DMS153 treated with DMSO at 0.1 percent for 48 hours (cell line): ENCODE measurements at regions not wholly inside any gene's neighbourhood (a gene's known extent, or its start where the extent isn't known, plus 50 kb on each side); places are given as distances from the start of the nearest gene placed in this dataset.

Source experiments
- DNase-seq: peaks from one replicate; lab custom pipeline; 2025; ENCODE audit not compliant: unreplicated experiment; lab: John Stamatoyannopoulos, UW

DNA sequence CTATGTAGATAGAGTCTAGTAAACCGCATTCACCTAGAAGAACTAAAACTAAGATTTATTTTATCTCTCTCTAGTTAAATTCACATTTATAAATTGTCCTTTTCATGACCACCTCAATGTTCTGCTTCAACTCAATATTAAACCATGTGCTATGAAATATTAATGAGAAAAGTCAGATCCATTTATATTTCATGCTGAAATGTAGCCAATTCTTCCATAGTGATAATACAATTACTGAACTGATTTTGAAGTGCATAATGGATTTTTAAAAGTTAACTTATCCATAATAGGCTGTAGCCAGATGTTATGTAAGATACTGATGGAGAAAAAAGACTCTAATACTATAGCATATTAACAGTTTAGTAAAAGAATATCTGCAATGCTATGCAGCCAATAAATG is 479.7 kb upstream of the PCDH15 start:
- DNase-seq = no peak

- DNase-seq = no peak
Measured at GRCh38 chr10:55277549-55277948, 476.5 kb upstream of the PCDH15 start.

DNA sequence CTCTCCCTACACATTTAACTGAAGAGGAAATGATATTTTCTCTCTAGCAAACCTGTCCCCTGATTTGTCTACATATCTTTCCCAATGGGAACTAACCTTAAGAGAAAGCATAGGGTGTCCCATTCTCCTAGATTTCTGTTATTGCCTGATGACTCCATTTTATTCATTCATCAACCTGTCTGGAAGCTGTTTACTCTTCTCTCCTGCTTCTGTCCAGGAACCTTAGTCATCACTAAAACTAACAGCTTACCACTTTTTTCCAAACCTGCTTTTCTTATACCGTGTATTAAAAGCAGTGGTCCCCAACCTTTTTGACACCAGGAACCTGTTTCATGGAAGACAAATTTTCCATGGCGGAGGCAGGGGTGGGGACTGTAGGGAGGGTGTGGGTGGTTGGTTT is 473.3 kb upstream of the PCDH15 start:
- DNase-seq = no peak

- DNase-seq = no peak
Measured at GRCh38 chr10:55273946-55274345, 472.9 kb upstream of the PCDH15 start.

DNA sequence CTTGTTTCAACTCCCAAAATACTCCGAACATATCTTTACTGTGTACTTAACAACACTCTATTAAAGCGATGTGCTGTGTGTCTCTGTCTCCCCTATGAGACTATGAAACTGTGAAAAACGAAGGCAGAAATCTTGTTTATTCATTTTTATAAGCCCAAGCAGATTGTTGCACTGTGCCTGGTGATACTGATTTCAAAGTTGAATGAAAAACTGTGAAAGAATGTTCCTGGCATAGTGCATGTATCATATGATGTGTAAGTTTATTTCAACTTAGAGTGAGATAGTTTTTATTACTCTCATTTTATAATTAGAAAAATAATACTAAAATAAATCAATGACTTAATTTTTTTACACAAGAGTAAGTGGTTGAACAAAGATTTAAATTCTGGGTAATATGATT is 471.9 kb upstream of the PCDH15 start:
- DNase-seq = no peak

DNA sequence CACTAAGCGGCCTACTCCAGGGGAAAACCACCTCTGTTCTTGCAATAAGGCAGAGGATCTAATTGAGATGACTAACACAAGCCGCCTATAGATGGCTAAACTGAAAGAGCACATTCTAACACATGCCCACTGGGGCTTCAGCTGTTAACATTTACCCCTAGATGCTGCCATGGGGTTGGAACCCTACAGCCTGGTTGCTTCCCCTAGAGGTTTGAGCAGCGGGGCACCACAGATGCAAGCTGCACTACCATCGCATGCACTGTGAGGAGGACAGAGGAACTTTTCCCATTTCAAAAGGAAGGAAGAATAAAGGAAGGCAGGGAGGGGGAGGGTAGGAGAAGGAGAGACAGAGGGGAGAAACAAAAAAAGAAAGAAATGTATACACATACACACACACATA is 465.8 kb upstream of the PCDH15 start:
- DNase-seq = no peak

- DNase-seq = no peak
Measured at GRCh38 chr10:55263327-55263726, 462.3 kb upstream of the PCDH15 start.

- DNase-seq = no peak
Measured at GRCh38 chr10:55242544-55242943, 441.5 kb upstream of the PCDH15 start.

GRCh38 chr10:55237462-55237861 is 436.4 kb upstream of the PCDH15 start:
- no peak for DNase-seq

DNA sequence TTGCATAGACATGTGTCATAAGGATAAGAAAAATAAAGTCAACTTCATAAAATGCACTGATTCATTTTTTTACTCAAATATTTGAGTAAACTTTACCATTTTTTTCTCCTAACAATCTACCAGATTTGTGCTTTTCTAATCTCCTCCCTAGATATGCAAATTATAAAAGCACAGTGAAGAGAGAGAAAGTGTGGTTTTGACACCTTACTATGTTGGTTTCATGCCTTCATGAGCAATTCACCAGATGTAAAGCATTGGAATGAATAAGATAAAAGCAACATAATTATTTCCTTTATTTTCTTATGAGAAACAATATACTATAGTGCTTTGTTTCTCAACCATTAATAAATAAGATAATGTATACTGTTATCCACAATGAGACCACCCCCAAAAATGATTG is 432.5 kb upstream of the PCDH15 start:
- no peak for DNase-seq

DNA sequence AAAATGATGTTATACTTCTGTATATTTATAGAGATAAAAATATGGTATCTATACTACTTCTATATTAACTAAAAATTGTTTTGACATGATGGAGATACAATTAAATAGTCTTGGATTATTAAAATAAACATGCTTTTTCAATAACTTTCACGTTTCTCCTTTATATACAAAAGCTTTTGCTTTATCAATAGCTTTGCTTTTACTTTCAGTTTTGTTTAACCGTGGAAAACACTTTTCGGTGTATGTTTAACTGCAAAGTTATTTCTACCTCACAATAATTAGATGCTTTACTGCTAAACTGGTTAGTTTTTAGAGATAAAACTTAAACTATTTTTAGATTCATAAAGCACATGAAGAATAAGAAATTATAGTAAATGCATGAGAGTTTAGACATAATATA is 432.1 kb upstream of the PCDH15 start:
- DNase-seq = no peak

DNA sequence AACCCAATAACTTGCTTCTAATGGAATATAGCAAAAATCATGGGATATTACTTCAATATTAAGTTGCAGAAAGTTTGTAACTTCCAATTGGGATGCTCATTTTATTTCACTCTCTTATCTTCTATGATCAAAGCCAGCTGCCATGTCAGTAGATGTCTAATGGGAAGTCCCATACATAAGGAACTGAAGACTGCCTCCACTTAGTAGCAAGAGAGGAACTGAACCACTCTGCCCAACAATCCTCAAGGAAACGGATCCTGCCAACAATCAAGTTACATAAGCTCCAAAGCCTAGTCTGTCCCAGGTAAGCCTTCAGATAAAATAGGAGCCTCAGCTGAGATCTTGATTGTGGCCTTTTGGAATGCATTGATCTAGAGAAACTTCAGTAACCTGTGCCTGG is 431.5 kb upstream of the PCDH15 start:
- no peak for DNase-seq

DNA sequence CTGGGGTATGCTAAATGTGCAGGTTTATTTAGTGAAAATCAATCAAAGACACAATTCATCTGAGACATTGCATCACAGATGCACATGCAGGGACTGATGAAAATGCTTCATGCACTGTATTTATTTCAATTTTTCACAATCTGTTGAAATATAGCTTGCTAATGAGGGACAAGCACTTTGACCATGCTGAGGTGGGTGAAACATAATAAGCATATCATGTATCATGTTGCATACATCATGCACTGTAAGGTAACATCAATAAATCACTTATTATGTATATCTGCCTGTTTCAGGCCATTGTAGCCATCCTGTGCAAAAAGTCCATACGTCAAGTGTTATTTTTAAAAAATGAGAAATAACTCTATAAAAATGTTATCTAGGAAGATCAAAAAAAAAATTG is 426.9 kb upstream of the PCDH15 start:
- no peak for DNase-seq

- no peak for DNase-seq
Measured at GRCh38 chr10:55224007-55224781, 423.2 kb upstream of the PCDH15 start.

DNA sequence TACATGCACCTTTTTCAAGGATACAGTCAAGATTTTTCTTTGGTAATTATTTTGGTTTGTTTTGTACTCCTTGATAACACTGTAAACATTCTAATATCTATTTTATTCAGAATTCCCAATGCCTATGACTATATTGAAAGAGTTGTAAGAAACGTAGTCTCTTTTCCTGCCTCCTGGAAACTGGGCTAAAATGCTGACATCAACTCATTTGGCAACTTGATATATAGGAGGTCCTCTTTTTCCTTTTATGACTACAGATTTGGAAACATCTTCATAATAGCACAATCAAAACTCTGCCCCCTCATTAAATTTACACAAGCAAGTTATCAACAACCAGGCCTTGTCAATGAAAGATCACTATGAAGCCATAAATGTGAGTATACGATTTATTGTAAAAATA is 422.3 kb upstream of the PCDH15 start:
- DNase-seq = no peak

GRCh38 chr10:55220975-55221374 is 419.9 kb upstream of the PCDH15 start:
- no peak for DNase-seq

DNA sequence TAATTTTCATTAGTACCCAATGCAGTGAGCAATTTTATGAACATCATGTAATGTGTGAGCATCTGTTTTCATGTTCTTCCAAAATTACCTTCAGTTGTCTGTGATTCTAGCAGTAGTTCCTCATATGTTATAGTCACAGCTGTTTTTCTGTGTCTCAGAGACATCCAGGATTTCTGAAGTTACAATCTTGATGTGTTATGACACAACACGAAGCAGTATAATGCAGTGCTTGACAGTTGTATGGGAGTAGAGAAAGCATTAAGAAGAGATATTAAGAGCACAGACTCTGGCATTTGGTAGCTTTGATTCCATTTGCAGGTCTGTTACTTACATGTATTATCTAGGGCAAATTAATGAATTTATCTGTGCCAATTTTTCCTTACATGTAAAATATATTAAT is 414.7 kb upstream of the PCDH15 start:
- DNase-seq = no peak

- no peak for DNase-seq
Measured at GRCh38 chr10:55214608-55215007, 413.6 kb upstream of the PCDH15 start.

- DNase-seq = no peak
Measured at GRCh38 chr10:55212051-55212450, 411.0 kb upstream of the PCDH15 start.

DNA sequence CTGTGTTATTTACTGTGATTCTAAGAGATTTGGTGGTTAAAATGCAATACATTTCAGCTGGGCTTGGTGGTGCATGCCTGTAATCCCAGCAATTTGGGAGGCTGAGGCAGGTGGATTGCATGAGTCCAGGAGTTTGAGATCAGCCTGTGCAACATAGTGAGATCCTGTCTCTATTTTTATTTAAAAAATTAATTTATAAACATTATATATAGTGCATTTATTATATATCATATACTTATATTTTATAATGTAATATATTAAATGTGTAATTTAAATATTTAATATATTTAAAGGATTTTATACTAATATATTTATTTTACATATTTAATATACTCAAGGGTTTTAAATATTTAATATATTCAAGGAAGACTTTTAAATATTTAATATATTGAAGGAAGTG is 402.8 kb upstream of the PCDH15 start:
- DNase-seq = no peak

DNA sequence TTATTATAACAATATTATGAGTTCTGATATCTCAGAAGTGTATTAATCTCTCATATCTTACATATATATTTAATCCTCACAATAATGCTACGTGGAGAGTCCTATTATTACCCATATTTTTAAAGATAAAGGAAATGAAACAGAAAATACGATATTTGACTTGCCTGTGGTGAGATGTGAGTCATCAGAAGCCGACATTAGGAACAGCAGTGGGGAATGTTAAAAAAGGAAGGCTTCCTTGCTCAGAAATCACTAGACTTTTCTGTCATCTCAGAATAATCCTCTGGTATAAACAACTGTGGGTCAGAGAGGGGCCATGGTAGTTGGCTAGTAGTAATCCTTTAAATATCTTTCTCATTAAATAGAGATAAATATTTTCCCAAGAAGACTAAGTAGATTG is 402.3 kb upstream of the PCDH15 start:
- no peak for DNase-seq

DNA sequence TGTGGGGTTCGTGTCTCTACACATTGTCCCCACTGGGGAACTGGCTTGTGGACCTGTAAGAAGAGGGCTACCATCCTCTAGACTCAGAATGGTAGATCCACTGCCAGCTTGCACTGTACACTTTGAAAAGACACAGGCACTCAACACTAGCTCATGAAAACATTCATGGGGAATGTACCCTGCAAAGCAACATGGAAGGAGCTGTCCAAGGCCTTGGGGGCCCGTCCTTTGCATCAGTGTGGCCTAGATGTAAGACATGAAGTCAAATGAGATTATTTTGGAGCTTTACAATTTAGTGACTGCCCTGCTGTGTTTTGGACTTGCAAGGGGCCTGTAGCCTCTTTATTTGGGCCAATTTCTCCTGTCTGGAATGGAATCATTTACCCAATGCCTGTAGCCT is 399.0 kb upstream of the PCDH15 start:
- no peak for DNase-seq

GRCh38 chr10:55191236-55191860 is 390.3 kb upstream of the PCDH15 start:
- no peak for DNase-seq
